ENCODE measurements at regions not wholly inside any gene's neighbourhood (a gene's known extent, or its start where the extent isn't known, plus 50 kb on each side); places are given as distances from the start of the nearest gene placed in this dataset.

GRCh38 chr6:129923530-129924250, 62.6 kb upstream of the TMEM244 start:
- DNase-seq (ENCODE audit: low spot score) = no peak
- Histone ChIP-seq H3K36me3 (no peaks in the 10 kb centered on the region), H3K9me3 (no peaks in the 10 kb centered on the region), H3K27me3 (no peaks in the 10 kb centered on the region), H3K4me1 (no peaks in the 10 kb centered on the region), H3K27ac (no peak overlapping the region), H3K4me3 (no peak overlapping the region)
- no peak for TF ChIP-seq CTCF (IDR thresholded peaks at IDR 0.05)

- no peaks in the 10 kb centered on the region for H3K36me3 ChIP-seq
- no peaks in the 10 kb centered on the region for H3K4me1 ChIP-seq
- no peak overlapping the region for H3K27ac ChIP-seq
- H3K4me3 ChIP-seq = no peak overlapping the region
- no peak for DNase-seq (ENCODE audit: low spot score)
- H3K9me3 ChIP-seq = no peaks in the 10 kb centered on the region
- no peaks in the 10 kb centered on the region for H3K27me3 ChIP-seq
- no peak for TF ChIP-seq CTCF (IDR thresholded peaks at IDR 0.05)
Observed at GRCh38 chr6:129921169-129921817, 60.2 kb upstream of the TMEM244 start.

GRCh38 chr6:129920103-129920798, 59.1 kb upstream of the TMEM244 start:
- H3K9me3 ChIP-seq = no peaks in the 10 kb centered on the region
- TF ChIP-seq CTCF (IDR thresholded peaks at IDR 0.05) = no peak
- H3K27me3 ChIP-seq = no peaks in the 10 kb centered on the region
- H3K4me3 ChIP-seq = no peak overlapping the region
- H3K36me3 ChIP-seq = no peaks in the 10 kb centered on the region
- no peak for DNase-seq (ENCODE audit: low spot score)
- no peaks in the 10 kb centered on the region for H3K4me1 ChIP-seq
- no peak overlapping the region for H3K27ac ChIP-seq

GRCh38 chr6:129911732-129912131, 50.6 kb upstream of the TMEM244 start:
- H3K27me3 ChIP-seq = no peaks in the 10 kb centered on the region
- no peak overlapping the region for H3K27ac ChIP-seq
- no peak for DNase-seq (ENCODE audit: low spot score)
- H3K36me3 ChIP-seq = no peaks in the 10 kb centered on the region
- TF ChIP-seq CTCF (IDR thresholded peaks at IDR 0.05) = no peak
- no peaks in the 10 kb centered on the region for H3K4me1 ChIP-seq
- H3K4me3 ChIP-seq = no peak overlapping the region
- no peaks in the 10 kb centered on the region for H3K9me3 ChIP-seq

Data from right atrium auricular region (tissue), 2 donors.